MM.1S (cell line): ENCODE measurements at regions not wholly inside any gene's neighbourhood (a gene's known extent, or its start where the extent isn't known, plus 50 kb on each side); places are given as distances from the start of the nearest gene placed in this dataset.

Experiments used
- CTCF ChIP-seq: fragments of 300-600 bp; sonication (generic); IDR thresholded peaks from 2 replicates; pipeline ENCODE4 v1.5.1; 2016; ENCODE audit warnings: antibody characterized with exemption, low read length, mixed read lengths
- EZH2 ChIP-seq: fragments of 300-600 bp; sonication (generic); optimal IDR thresholded peaks from 2 replicates; pipeline ENCODE3; 2017; ENCODE audit warnings: low read depth, mild to moderate bottlenecking, antibody characterized with exemption, low read length, mixed read lengths
- EZH2phosphoT487 ChIP-seq: fragments of 300-600 bp; sonication (generic); IDR thresholded peaks from 2 replicates; pipeline ENCODE4 v1.6.1; 2018; ENCODE audit warnings: antibody characterized with exemption, low read length

GRCh38 chr10:3361640-3362039 is 189.1 kb upstream of the PITRM1 start:
- no peak for TF ChIP-seq CTCF
- no peak for TF ChIP-seq EZH2
- TF ChIP-seq EZH2phosphoT487 = no peak
